C4-2B (cell line): ENCODE measurements at regions not wholly inside any gene's neighbourhood (a gene's known extent, or its start where the extent isn't known, plus 50 kb on each side); places are given as distances from the start of the nearest gene placed in this dataset.

Source experiments
- ZFX ChIP-seq: fragments of 450-650 bp; IDR thresholded peaks from 2 replicates; pipeline ENCODE4 v1.6.1; 2017
- TF ChIP-seq, protein P1 (sequence below): fragments of 450-650 bp; conservative IDR thresholded peaks from 2 replicates; pipeline ENCODE4 v1.5.1; 2017; ENCODE audit warnings: mild to moderate bottlenecking

DNA sequence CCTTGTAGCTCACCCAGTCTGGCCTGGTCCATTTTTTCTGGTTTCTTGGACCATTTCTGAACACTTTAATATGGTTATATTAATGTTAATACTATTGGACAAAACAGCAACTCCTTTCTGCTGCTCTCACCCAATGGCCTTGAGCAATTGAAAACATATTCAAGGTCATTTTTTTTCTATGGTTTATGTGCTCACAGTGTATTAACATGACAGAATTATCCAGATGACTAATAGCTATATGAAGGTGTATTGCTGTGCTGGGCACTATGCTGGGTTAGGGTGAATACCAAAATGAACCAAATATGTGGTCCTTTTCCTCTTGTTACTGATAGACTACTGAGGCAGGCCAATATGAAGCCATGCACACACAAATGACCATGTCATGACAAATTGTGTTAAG, 591.6 kb upstream of the PLXNA2 start:
- TF ChIP-seq, protein P1, sequence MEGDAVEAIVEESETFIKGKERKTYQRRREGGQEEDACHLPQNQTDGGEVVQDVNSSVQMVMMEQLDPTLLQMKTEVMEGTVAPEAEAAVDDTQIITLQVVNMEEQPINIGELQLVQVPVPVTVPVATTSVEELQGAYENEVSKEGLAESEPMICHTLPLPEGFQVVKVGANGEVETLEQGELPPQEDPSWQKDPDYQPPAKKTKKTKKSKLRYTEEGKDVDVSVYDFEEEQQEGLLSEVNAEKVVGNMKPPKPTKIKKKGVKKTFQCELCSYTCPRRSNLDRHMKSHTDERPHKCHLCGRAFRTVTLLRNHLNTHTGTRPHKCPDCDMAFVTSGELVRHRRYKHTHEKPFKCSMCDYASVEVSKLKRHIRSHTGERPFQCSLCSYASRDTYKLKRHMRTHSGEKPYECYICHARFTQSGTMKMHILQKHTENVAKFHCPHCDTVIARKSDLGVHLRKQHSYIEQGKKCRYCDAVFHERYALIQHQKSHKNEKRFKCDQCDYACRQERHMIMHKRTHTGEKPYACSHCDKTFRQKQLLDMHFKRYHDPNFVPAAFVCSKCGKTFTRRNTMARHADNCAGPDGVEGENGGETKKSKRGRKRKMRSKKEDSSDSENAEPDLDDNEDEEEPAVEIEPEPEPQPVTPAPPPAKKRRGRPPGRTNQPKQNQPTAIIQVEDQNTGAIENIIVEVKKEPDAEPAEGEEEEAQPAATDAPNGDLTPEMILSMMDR = no peak
- TF ChIP-seq ZFX = no peak
